T-helper 1 cell treated with Interleukin-12 subunit alpha and Interleukin-12 subunit beta and Interleukin-4 antibody, amounts not matched to agents 30 μg/mL and 1 μg/mL, for 36 hours (primary cell): ENCODE measurements at regions not wholly inside any gene's neighbourhood (a gene's known extent, or its start where the extent isn't known, plus 50 kb on each side); places are given as distances from the start of the nearest gene placed in this dataset.
"Not testable (repeated sequence)": the region's sequence is repeated elsewhere in the genome, so short reads cannot be mapped to it uniquely, and the experiment has no call there.

Experiments
- H3K27ac Mint-ChIP-seq: one replicate; pipeline ENCODE4 v1.8.0; 2021; ENCODE audit warnings: mild to moderate bottlenecking, mixed read lengths
- H3K27me3 Mint-ChIP-seq: one replicate; pipeline ENCODE4 v1.8.0; 2021; ENCODE audit warnings: low read depth, mixed read lengths
- H3K36me3 Mint-ChIP-seq: one replicate; pipeline ENCODE4 v1.8.0; 2021; ENCODE audit warnings: low read depth, mixed read lengths
- H3K4me1 Mint-ChIP-seq: one replicate; pipeline ENCODE4 v1.8.0; 2021; ENCODE audit warnings: low read depth, mixed read lengths
- H3K4me3 Mint-ChIP-seq: one replicate; pipeline ENCODE4 v1.8.0; 2021; ENCODE audit warnings: mild to moderate bottlenecking, moderate library complexity, mixed read lengths
- H3K9me3 Mint-ChIP-seq: one replicate; pipeline ENCODE4 v1.8.0; 2021; ENCODE audit warnings: mixed read lengths

GRCh38 chr22:23459645-23460516 lies 120.2 kb downstream of the IGLL1 start:
- H3K27me3 Mint-ChIP-seq, result peaks cover 43% of the 10 kb centered on the region
- not testable (repeated sequence) for H3K4me3 Mint-ChIP-seq, H3K36me3 Mint-ChIP-seq, H3K9me3 Mint-ChIP-seq, H3K4me1 Mint-ChIP-seq, H3K27ac Mint-ChIP-seq

GRCh38 chr22:23458663-23459541 lies 121.2 kb downstream of the IGLL1 start:
- Mint-ChIP-seq H3K4me3 (no peak overlapping the region), H3K36me3 (no peaks in the 10 kb centered on the region), H3K27ac (no peak overlapping the region), H3K9me3 (no peaks in the 10 kb centered on the region), H3K27me3 (peaks cover 45% of the 10 kb centered on the region), H3K4me1 (peaks cover 10% of the 10 kb centered on the region)

GRCh38 chr22:23457380-23457985 lies 122.6 kb downstream of the IGLL1 start:
- H3K36me3 Mint-ChIP-seq, result no peaks in the 10 kb centered on the region

GRCh38 chr22:23456666-23457379 lies 123.3 kb downstream of the IGLL1 start:
- H3K36me3 Mint-ChIP-seq, H3K4me3 Mint-ChIP-seq, H3K4me1 Mint-ChIP-seq, H3K9me3 Mint-ChIP-seq, H3K27ac Mint-ChIP-seq: not testable (repeated sequence)
- peaks cover 31% of the 10 kb centered on the region for H3K27me3 Mint-ChIP-seq

More at GRCh38 chr22:23457380-23457985, 122.6 kb downstream of the IGLL1 start:
- H3K4me3 Mint-ChIP-seq, result no peak overlapping the region
- H3K27ac Mint-ChIP-seq, result no peak overlapping the region
- peaks cover 35% of the 10 kb centered on the region for H3K27me3 Mint-ChIP-seq
- no peaks in the 10 kb centered on the region for H3K9me3 Mint-ChIP-seq
- H3K4me1 Mint-ChIP-seq, result peaks cover 10% of the 10 kb centered on the region

GRCh38 chr22:23454345-23454744 lies 125.7 kb downstream of the IGLL1 start:
- H3K27me3 Mint-ChIP-seq, result peaks cover 26% of the 10 kb centered on the region
- not testable (repeated sequence) for H3K4me3 Mint-ChIP-seq, H3K9me3 Mint-ChIP-seq

GRCh38 chr22:23453277-23453676 lies 126.8 kb downstream of the IGLL1 start:
- H3K9me3 Mint-ChIP-seq, result no peaks in the 10 kb centered on the region
- H3K4me3 Mint-ChIP-seq, result no peak overlapping the region
- H3K27me3 Mint-ChIP-seq, result peaks cover 26% of the 10 kb centered on the region
- no peak overlapping the region for H3K27ac Mint-ChIP-seq
- peaks cover 10% of the 10 kb centered on the region for H3K4me1 Mint-ChIP-seq
- no peaks in the 10 kb centered on the region for H3K36me3 Mint-ChIP-seq

More at GRCh38 chr22:23454345-23454744, 125.7 kb downstream of the IGLL1 start:
- H3K36me3 Mint-ChIP-seq, H3K4me1 Mint-ChIP-seq, H3K27ac Mint-ChIP-seq: not testable (repeated sequence)

GRCh38 chr22:23452231-23453010 lies 127.7 kb downstream of the IGLL1 start:
- Mint-ChIP-seq H3K27me3 (peaks cover 23% of the 10 kb centered on the region), H3K4me3 (no peak overlapping the region)

GRCh38 chr22:23451452-23452230 lies 128.4 kb downstream of the IGLL1 start:
- H3K27ac Mint-ChIP-seq, H3K9me3 Mint-ChIP-seq, H3K36me3 Mint-ChIP-seq, H3K4me1 Mint-ChIP-seq, H3K4me3 Mint-ChIP-seq: not testable (repeated sequence)
- H3K27me3 Mint-ChIP-seq, result peaks cover 17% of the 10 kb centered on the region

More at GRCh38 chr22:23452231-23453010, 127.7 kb downstream of the IGLL1 start:
- Mint-ChIP-seq H3K4me1 (peaks cover 10% of the 10 kb centered on the region), H3K9me3 (peaks cover under 1% of the 10 kb centered on the region), H3K36me3 (no peaks in the 10 kb centered on the region), H3K27ac (no peak overlapping the region)

GRCh38 chr22:23450821-23451220 lies 129.3 kb downstream of the IGLL1 start:
- not testable (repeated sequence) for H3K4me3 Mint-ChIP-seq, H3K27ac Mint-ChIP-seq, H3K36me3 Mint-ChIP-seq, H3K9me3 Mint-ChIP-seq, H3K4me1 Mint-ChIP-seq
- peaks cover 10% of the 10 kb centered on the region for H3K27me3 Mint-ChIP-seq

GRCh38 chr22:23450434-23450795 lies 129.7 kb downstream of the IGLL1 start:
- Mint-ChIP-seq H3K27me3 (peaks cover 10% of the 10 kb centered on the region), H3K27ac (no peak overlapping the region), H3K4me3 (no peak overlapping the region), H3K9me3 (peaks cover 9% of the 10 kb centered on the region), H3K36me3 (peaks cover 3% of the 10 kb centered on the region), H3K4me1 (no peaks in the 10 kb centered on the region)

- not testable (repeated sequence) for H3K36me3 Mint-ChIP-seq, H3K4me3 Mint-ChIP-seq, H3K27ac Mint-ChIP-seq, H3K4me1 Mint-ChIP-seq, H3K9me3 Mint-ChIP-seq, H3K27me3 Mint-ChIP-seq
Measured at GRCh38 chr22:23449748-23450433, 130.2 kb downstream of the IGLL1 start.

- not testable (repeated sequence) for H3K4me3 Mint-ChIP-seq, H3K4me1 Mint-ChIP-seq, H3K27me3 Mint-ChIP-seq, H3K9me3 Mint-ChIP-seq, H3K36me3 Mint-ChIP-seq, H3K27ac Mint-ChIP-seq
Measured at GRCh38 chr22:23448499-23449288, 131.4 kb downstream of the IGLL1 start.
